ENCODE measurements at regions not wholly inside any gene's neighbourhood (a gene's known extent, or its start where the extent isn't known, plus 50 kb on each side); places are given as distances from the start of the nearest gene placed in this dataset.

DNA sequence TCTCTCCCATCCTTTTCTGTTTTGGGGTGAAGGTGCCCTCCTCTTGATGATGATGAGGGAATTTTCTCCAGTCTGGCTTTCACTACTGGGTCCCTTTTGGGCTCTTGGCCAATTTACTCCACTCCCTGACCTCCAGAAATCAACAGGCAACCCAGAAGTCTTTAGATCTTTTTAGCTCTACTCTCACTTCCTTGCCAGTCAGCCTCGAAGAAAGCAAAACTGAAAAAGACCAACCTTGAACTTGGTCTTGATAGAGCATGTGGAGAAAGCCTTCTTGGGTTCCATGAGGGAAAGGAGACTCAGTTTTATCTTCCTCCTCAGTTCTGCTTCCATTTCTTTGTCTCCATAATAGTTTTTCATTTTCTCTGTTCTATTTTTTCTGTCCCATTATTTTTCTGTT lies 91.4 kb upstream of the NPVF start:
- intact Hi-C loops (cut with DNase I) = loop anchor here in 1 of 2 donors (10.0 kb wide), 1 partner anchor 65 kb away; no protein-coding TSS in a partner anchor
- TF ChIP-seq, protein P1, sequence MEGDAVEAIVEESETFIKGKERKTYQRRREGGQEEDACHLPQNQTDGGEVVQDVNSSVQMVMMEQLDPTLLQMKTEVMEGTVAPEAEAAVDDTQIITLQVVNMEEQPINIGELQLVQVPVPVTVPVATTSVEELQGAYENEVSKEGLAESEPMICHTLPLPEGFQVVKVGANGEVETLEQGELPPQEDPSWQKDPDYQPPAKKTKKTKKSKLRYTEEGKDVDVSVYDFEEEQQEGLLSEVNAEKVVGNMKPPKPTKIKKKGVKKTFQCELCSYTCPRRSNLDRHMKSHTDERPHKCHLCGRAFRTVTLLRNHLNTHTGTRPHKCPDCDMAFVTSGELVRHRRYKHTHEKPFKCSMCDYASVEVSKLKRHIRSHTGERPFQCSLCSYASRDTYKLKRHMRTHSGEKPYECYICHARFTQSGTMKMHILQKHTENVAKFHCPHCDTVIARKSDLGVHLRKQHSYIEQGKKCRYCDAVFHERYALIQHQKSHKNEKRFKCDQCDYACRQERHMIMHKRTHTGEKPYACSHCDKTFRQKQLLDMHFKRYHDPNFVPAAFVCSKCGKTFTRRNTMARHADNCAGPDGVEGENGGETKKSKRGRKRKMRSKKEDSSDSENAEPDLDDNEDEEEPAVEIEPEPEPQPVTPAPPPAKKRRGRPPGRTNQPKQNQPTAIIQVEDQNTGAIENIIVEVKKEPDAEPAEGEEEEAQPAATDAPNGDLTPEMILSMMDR (IDR thresholded peaks at IDR 0.05) = no peak
- no peak for TF ChIP-seq POLR2A (IDR thresholded peaks at IDR 0.05)
- H3K4me3 ChIP-seq = no peak overlapping the region
- no peaks in the 10 kb centered on the region for H3K9me3 ChIP-seq (replicated peaks in 1 of 3)
- no peaks in the 10 kb centered on the region for H3K36me3 ChIP-seq (replicated peaks in 1 of 2)
- H3K4me1 ChIP-seq (replicated peaks in 1 of 2) = peaks cover 26 to 28% of the 10 kb centered on the region in 2 donors
- 13 to 31% (median 18%) methylated on average over 1 of the region's 1 CpG for WGBS, 4 donors
- no peak overlapping the region for H3K27ac ChIP-seq
- no peak for DNase-seq
- no peaks in the 10 kb centered on the region for H3K27me3 ChIP-seq

DNA sequence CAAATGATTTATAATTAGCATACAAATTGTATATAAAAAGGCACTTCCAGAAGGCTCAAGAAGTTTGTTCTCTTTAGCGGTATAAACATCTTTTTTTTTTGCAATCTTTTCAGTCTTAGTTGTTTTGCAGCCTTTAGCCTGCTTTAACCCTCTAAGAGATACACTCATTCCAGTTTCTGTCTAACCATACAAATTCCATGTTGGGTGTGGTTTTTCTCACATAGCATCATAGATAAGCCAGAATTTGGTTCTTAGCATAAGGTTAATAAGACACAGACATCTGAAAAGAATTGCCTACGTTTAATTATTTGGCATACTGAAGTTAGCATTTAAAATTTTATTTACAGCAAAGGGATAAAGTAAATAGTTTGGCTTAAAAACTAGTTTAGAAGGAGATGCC lies 92.5 kb upstream of the NPVF start:
- H3K36me3 ChIP-seq (replicated peaks in 1 of 2) = no peaks in the 10 kb centered on the region
- no peak for DNase-seq
- intact Hi-C loops (cut with DNase I) = no loop called here
- H3K27me3 ChIP-seq = no peaks in the 10 kb centered on the region
- H3K4me1 ChIP-seq (replicated peaks in 1 of 2) = peaks cover 20 to 24% of the 10 kb centered on the region in 2 donors
- no peak for TF ChIP-seq POLR2A (IDR thresholded peaks at IDR 0.05)
- TF ChIP-seq, protein P1 (IDR thresholded peaks at IDR 0.05) = no peak
- no peaks in the 10 kb centered on the region for H3K9me3 ChIP-seq (replicated peaks in 1 of 3)
- 81 to 87% (median 84%) methylated on average over 2 of the region's 2 CpGs for WGBS, 4 donors
- no peak overlapping the region for H3K4me3 ChIP-seq
- H3K27ac ChIP-seq = no peak overlapping the region

DNA sequence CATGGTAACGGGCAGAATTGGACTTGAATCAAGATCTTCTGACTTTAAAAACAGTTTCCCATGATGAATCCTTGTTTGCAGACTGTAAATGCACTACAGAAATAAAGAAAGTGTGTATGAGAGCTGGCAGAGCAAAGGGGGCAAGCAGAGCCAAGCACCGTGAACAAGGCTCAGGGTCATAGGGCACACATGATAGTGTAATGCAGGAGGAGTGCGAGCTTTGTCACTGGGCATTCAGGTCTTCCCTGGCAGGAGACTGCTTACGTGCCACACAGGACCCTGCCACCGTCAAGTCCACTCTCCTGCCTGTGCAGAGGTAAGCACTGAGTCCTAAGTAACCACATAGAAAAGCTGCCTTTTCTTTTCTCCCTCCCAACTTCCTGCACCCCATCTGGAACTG lies 93.1 kb upstream of the NPVF start:
- WGBS, 4 donors = 39 to 49% (median 45%) methylated on average over 5 of the region's 5 CpGs
- Histone ChIP-seq H3K27me3 (no peaks in the 10 kb centered on the region), H3K4me1 (replicated peaks in 1 of 2) (peaks cover 13 to 24% of the 10 kb centered on the region in 2 donors), H3K9me3 (replicated peaks in 1 of 3) (no peaks in the 10 kb centered on the region), H3K36me3 (replicated peaks in 1 of 2) (no peaks in the 10 kb centered on the region), H3K4me3 (peak overlapping the region in 1 of 4 donors; percentile 20), H3K27ac (no peak overlapping the region)
- intact Hi-C loops (cut with DNase I) = no loop called here
- TF ChIP-seq, protein P1 (IDR thresholded peaks at IDR 0.05) = no peak
- no peak for TF ChIP-seq POLR2A (IDR thresholded peaks at IDR 0.05)
- peak in 2 of 7 donors; percentile 18 to 21 for DNase-seq

DNA sequence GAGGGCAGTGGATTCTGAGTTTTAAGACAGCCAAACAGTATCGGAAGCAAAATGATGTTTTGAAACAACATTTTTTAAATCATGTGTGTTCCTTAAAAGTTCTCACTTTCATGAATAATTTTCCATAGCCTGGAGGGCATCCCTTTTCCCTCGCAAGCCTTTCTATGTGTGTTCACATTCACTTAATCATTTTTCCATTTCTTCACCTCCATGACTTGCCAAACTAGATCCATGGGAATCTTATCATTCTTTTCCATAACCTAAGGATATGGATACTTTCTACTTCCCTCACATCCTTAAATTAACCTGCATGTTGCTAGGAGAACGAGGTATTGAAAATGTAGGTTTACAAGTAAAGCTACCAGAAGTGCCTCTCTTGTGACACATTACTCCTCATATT lies 94.2 kb upstream of the NPVF start:
- no peak overlapping the region for H3K27ac ChIP-seq
- no peak for DNase-seq
- TF ChIP-seq POLR2A (IDR thresholded peaks at IDR 0.05) = no peak
- TF ChIP-seq, protein P1 (IDR thresholded peaks at IDR 0.05) = no peak
- no peaks in the 10 kb centered on the region for H3K36me3 ChIP-seq (replicated peaks in 1 of 2)
- WGBS, 4 donors = 86 to 96% (median 95%) methylated on average over 3 of the region's 3 CpGs
- H3K27me3 ChIP-seq = no peaks in the 10 kb centered on the region
- no peaks in the 10 kb centered on the region for H3K9me3 ChIP-seq (replicated peaks in 1 of 3)
- intact Hi-C loops (cut with DNase I) = no loop called here
- peaks cover 10 to 23% of the 10 kb centered on the region in 2 donors for H3K4me1 ChIP-seq (replicated peaks in 1 of 2)
- H3K4me3 ChIP-seq = no peak overlapping the region

Measured in adrenal gland (tissue), 9 donors.